NT2/D1 (cell line): ENCODE measurements at regions not wholly inside any gene's neighbourhood (a gene's known extent, or its start where the extent isn't known, plus 50 kb on each side); places are given as distances from the start of the nearest gene placed in this dataset.

Source experiments
- DNase-seq: peaks from one replicate; pipeline ENCODE4 v3.0.0-alpha.2; 2011; ENCODE audit warnings: low read depth, low spot score
- H3K27me3 ChIP-seq: 2 replicates; pipeline ENCODE4 v1.6.0; 2011; ENCODE audit warnings: mild to moderate bottlenecking; ENCODE audit not compliant: insufficient read length, insufficient read depth
- H3K36me3 ChIP-seq: 2 replicates; pipeline ENCODE4 v1.6.1; 2011; ENCODE audit warnings: mild to moderate bottlenecking, low read length, mixed read lengths; ENCODE audit not compliant: insufficient read depth, insufficient read length
- H3K4me1 ChIP-seq: 2 replicates; pipeline ENCODE4 v1.5.1; 2011; ENCODE audit not compliant: insufficient read depth, insufficient read length
- H3K4me3 ChIP-seq: 2 replicates; pipeline ENCODE4 v1.5.1; 2011; ENCODE audit warnings: low read depth; ENCODE audit not compliant: insufficient read length
- H3K9ac ChIP-seq: 2 replicates; pipeline ENCODE4 v1.6.0; 2011; ENCODE audit warnings: low read depth; ENCODE audit not compliant: insufficient read length
- H3K9me3 ChIP-seq: 2 replicates; pipeline ENCODE4 v1.5.1; 2011; ENCODE audit warnings: mild to moderate bottlenecking, low read length; ENCODE audit not compliant: insufficient read depth
- SUZ12 ChIP-seq: IDR thresholded peaks from 2 replicates; pipeline ENCODE4 v1.6.1; 2011; ENCODE audit not compliant: insufficient read length, insufficient read depth; ENCODE audit errors: extremely low read depth
- YY1 ChIP-seq: IDR thresholded peaks from 2 replicates; pipeline ENCODE4 v1.6.1; 2011; ENCODE audit not compliant: insufficient read length, insufficient read depth
- ZNF274 ChIP-seq: IDR thresholded peaks from 2 replicates; pipeline ENCODE4 v1.6.1; 2011; ENCODE audit warnings: mild to moderate bottlenecking, low read depth, low read length

GRCh38 chr1:187244623-187245022 is 415.9 kb downstream of the PLA2G4A start:
- Histone ChIP-seq H3K9ac (no peak overlapping the region), H3K4me1 (no peaks in the 10 kb centered on the region), H3K36me3 (no peaks in the 10 kb centered on the region), H3K27me3 (no peaks in the 10 kb centered on the region), H3K4me3 (no peak overlapping the region), H3K9me3 (0 out of 2 replicates have a peak, but pooled peaks cover 3% of the 10 kb centered on the region)
- no peak for TF ChIP-seq SUZ12
- TF ChIP-seq YY1: no peak
- TF ChIP-seq ZNF274: no peak
- DNase-seq: no peak

GRCh38 chr1:187245201-187245600 is 416.5 kb downstream of the PLA2G4A start:
- Histone ChIP-seq H3K9ac (no peak overlapping the region), H3K4me1 (no peaks in the 10 kb centered on the region), H3K9me3 (0 out of 2 replicates have a peak, but pooled peaks cover 3% of the 10 kb centered on the region), H3K36me3 (no peaks in the 10 kb centered on the region), H3K27me3 (no peaks in the 10 kb centered on the region), H3K4me3 (no peak overlapping the region)
- TF ChIP-seq ZNF274: no peak
- no peak for TF ChIP-seq SUZ12
- TF ChIP-seq YY1: no peak
- DNase-seq: no peak

- H3K36me3 ChIP-seq: no peaks in the 10 kb centered on the region
These were observed 420.4 kb downstream of the PLA2G4A start for GRCh38 chr1:187249196-187249595.

GRCh38 chr1:187252923-187253322 is 424.2 kb downstream of the PLA2G4A start:
- Histone ChIP-seq H3K27me3 (no peaks in the 10 kb centered on the region), H3K9ac (no peak overlapping the region), H3K4me1 (no peaks in the 10 kb centered on the region), H3K36me3 (no peaks in the 10 kb centered on the region), H3K4me3 (no peak overlapping the region), H3K9me3 (no peaks in the 10 kb centered on the region)
- no peak for TF ChIP-seq YY1
- no peak for DNase-seq

More at GRCh38 chr1:187249196-187249595, 420.4 kb downstream of the PLA2G4A start:
- no peak for DNase-seq
- H3K27me3 ChIP-seq: no peaks in the 10 kb centered on the region
- no peaks in the 10 kb centered on the region for H3K4me1 ChIP-seq
- 0 out of 2 replicates have a peak, but pooled peaks cover 3% of the 10 kb centered on the region for H3K9me3 ChIP-seq
- TF ChIP-seq SUZ12: no peak
- no peak for TF ChIP-seq YY1
- no peak for TF ChIP-seq ZNF274
- H3K9ac ChIP-seq: no peak overlapping the region
- no peak overlapping the region for H3K4me3 ChIP-seq

GRCh38 chr1:187257476-187257875 is 428.7 kb downstream of the PLA2G4A start:
- DNase-seq: no peak
- H3K9ac ChIP-seq: no peak overlapping the region
- no peaks in the 10 kb centered on the region for H3K27me3 ChIP-seq
- no peak for TF ChIP-seq YY1
- no peak for TF ChIP-seq ZNF274
- TF ChIP-seq SUZ12: no peak
- H3K36me3 ChIP-seq: no peaks in the 10 kb centered on the region
- H3K4me1 ChIP-seq: no peaks in the 10 kb centered on the region
- no peak overlapping the region for H3K4me3 ChIP-seq
- no peaks in the 10 kb centered on the region for H3K9me3 ChIP-seq

- Histone ChIP-seq H3K4me1 (no peaks in the 10 kb centered on the region), H3K9ac (no peak overlapping the region), H3K36me3 (no peaks in the 10 kb centered on the region), H3K9me3 (no peaks in the 10 kb centered on the region), H3K4me3 (no peak overlapping the region), H3K27me3 (no peaks in the 10 kb centered on the region)
- no peak for DNase-seq
- TF ChIP-seq ZNF274 (no peak), YY1 (no peak)
These were observed 432.9 kb downstream of the PLA2G4A start for GRCh38 chr1:187261637-187262036.

- no peak for TF ChIP-seq ZNF274
- TF ChIP-seq SUZ12: no peak
- no peak for TF ChIP-seq YY1
- no peak overlapping the region for H3K9ac ChIP-seq
- no peak for DNase-seq
- H3K9me3 ChIP-seq: no peaks in the 10 kb centered on the region
- no peaks in the 10 kb centered on the region for H3K27me3 ChIP-seq
- H3K4me1 ChIP-seq: no peaks in the 10 kb centered on the region
- no peaks in the 10 kb centered on the region for H3K36me3 ChIP-seq
- H3K4me3 ChIP-seq: no peak overlapping the region
These were observed 434.0 kb downstream of the PLA2G4A start for GRCh38 chr1:187262731-187263130.

- Histone ChIP-seq H3K9me3 (no peaks in the 10 kb centered on the region), H3K4me3 (no peak overlapping the region), H3K4me1 (no peaks in the 10 kb centered on the region), H3K27me3 (no peaks in the 10 kb centered on the region), H3K9ac (no peak overlapping the region), H3K36me3 (no peaks in the 10 kb centered on the region)
- TF ChIP-seq ZNF274 (no peak), YY1 (no peak), SUZ12 (no peak)
- peak; percentile 51 for DNase-seq
These were observed 436.4 kb downstream of the PLA2G4A start for GRCh38 chr1:187264995-187265602.
